Activated T-helper 2 cell treated with anti-CD3 and anti-CD28 coated beads, Interferon-gamma antibody, Interleukin-2, Interleukin-4, amounts not matched to agents 10 μg/mL and 5 μg/mL and 100 μg/mL, durations not matched to agents 14 hours and 24 hours and 36 hours (primary cell): ENCODE measurements at regions not wholly inside any gene's neighbourhood (a gene's known extent, or its start where the extent isn't known, plus 50 kb on each side); places are given as distances from the start of the nearest gene placed in this dataset.

Source experiments
- DNase-seq: peaks from one replicate; pipeline ENCODE4 v3.0.0; 2021; ENCODE audit warnings: low spot score
- H3K27ac Mint-ChIP-seq: one replicate; pipeline ENCODE4 v1.8.0; 2021; ENCODE audit warnings: mixed read lengths
- H3K27me3 Mint-ChIP-seq: one replicate; pipeline ENCODE4 v1.8.0; 2021; ENCODE audit warnings: low read depth, mixed read lengths
- H3K36me3 Mint-ChIP-seq: one replicate; pipeline ENCODE4 v1.8.0; 2021; ENCODE audit warnings: low read depth, mixed read lengths
- H3K4me1 Mint-ChIP-seq: one replicate; pipeline ENCODE4 v1.8.0; 2021; ENCODE audit warnings: low read depth, mixed read lengths
- H3K4me3 Mint-ChIP-seq: one replicate; pipeline ENCODE4 v1.8.0; 2021; ENCODE audit warnings: low read depth, mild to moderate bottlenecking, moderate library complexity, mixed read lengths
- H3K9me3 Mint-ChIP-seq: one replicate; pipeline ENCODE4 v1.8.0; 2021; ENCODE audit warnings: mixed read lengths
- intact Hi-C: fragments of 100-400 bp; cut with micrococcal nuclease; formaldehyde crosslinking; loops from one replicate; pipeline ENCODE4 v1.15.1; 2023

DNA sequence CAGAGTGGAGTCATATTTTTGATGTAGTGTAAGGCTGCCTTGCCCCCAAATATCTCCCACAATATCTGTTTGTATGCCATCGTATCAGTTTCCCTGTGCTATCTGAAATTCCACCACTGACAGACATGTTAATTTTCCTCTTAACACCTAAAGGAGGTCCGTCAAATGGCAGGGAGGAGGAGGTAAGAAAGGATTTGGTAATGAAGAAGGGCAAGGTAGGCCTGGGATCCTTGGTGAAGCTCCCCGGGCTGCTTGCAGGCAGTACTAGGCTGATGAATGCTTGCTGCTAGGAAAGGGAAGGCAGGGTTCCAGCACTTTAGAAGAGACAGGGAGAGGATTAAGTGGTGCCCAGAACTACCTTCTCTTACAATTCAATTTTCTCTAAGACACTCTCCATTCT is 402.4 kb upstream of the ZP4 start:
- Mint-ChIP-seq H3K27ac (no peak overlapping the region), H3K36me3 (no peaks in the 10 kb centered on the region), H3K27me3 (no peaks in the 10 kb centered on the region), H3K4me3 (no peak overlapping the region), H3K4me1 (no peaks in the 10 kb centered on the region), H3K9me3 (peaks cover 10% of the 10 kb centered on the region)
- intact Hi-C loops: no loop called here
- no peak for DNase-seq

DNA sequence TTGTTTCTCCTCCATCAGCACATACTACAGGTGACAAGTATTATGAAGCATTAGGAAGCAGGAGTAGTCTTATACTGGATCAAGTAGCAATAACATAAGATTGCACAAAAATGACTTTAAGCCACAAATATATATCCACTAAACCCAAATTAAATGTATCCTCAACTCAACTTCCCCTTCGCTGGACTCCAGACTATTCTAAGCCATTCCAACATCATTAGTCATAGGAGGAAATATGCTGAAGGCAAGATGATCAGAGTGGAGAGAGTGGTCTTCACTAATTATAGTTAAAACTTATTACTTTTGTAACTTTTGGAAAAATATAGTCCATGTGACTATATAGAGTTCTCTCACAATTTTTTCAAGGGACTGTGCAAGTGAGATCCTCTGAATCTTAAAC is 390.7 kb upstream of the ZP4 start:
- no peak overlapping the region for H3K4me3 Mint-ChIP-seq
- H3K27me3 Mint-ChIP-seq: no peaks in the 10 kb centered on the region
- intact Hi-C loops: no loop called here
- DNase-seq: no peak
- peaks cover 3% of the 10 kb centered on the region for H3K9me3 Mint-ChIP-seq
- H3K36me3 Mint-ChIP-seq: no peaks in the 10 kb centered on the region
- no peaks in the 10 kb centered on the region for H3K4me1 Mint-ChIP-seq
- no peak overlapping the region for H3K27ac Mint-ChIP-seq

DNA sequence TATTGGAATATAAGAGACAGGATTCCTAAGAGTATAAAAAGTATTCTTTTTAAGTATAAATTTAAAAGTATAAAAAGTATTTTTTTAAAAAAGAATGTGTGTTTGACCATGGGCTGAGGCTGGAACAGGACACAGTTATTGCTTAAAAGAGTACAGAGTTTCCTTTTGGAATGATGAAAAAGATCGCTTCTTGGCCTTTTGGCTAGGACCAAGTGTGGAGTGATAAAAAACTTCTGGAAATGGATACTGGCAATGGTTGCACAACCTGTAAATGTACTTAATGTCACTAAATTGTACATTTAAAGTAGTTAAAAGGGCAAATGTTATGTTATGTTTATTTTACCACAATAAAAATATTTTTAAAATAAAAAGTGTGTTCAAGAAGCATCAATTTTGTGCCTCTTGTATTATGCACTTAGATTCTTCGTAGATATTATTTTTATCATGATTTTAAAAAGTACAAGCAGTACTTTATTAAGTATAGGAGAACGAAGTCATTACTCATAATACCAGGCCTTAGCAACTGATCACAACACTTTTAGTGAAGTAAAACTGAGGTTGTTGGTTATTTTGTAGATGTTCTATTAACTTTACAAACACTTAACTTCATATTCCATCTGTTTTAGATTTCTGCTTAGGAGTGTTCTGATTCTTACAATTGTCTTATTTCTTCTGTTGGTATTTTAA is 389.1 kb upstream of the ZP4 start:
- Mint-ChIP-seq H3K27ac (no peak overlapping the region), H3K36me3 (no peaks in the 10 kb centered on the region), H3K4me3 (no peak overlapping the region), H3K4me1 (no peaks in the 10 kb centered on the region), H3K27me3 (no peaks in the 10 kb centered on the region), H3K9me3 (peaks cover 10% of the 10 kb centered on the region)
- intact Hi-C loops: no loop called here
- no peak for DNase-seq

DNA sequence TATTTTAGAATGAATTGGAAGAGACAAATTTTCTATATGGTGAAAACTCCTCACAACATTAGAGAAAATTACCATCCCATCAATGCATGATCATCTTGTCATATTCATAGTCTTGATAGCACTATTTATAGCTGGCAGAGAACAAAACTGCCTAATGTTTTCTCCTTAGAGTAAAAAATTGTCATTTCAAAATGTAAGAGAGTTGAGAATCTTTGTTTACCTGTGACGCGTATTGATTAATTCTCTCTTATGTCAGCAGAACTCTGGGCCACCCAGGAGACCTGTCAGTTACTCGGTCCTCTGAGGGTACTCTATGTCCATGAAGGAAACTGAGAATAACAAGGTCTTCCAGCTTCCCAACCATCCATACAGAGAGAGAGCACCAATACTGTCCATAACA is 381.4 kb upstream of the ZP4 start:
- H3K36me3 Mint-ChIP-seq: no peaks in the 10 kb centered on the region
- no peak for DNase-seq
- peaks cover 18% of the 10 kb centered on the region for H3K9me3 Mint-ChIP-seq
- no peak overlapping the region for H3K27ac Mint-ChIP-seq
- H3K4me3 Mint-ChIP-seq: no peak overlapping the region
- no peaks in the 10 kb centered on the region for H3K4me1 Mint-ChIP-seq
- no peaks in the 10 kb centered on the region for H3K27me3 Mint-ChIP-seq
- intact Hi-C loops: no loop called here

DNA sequence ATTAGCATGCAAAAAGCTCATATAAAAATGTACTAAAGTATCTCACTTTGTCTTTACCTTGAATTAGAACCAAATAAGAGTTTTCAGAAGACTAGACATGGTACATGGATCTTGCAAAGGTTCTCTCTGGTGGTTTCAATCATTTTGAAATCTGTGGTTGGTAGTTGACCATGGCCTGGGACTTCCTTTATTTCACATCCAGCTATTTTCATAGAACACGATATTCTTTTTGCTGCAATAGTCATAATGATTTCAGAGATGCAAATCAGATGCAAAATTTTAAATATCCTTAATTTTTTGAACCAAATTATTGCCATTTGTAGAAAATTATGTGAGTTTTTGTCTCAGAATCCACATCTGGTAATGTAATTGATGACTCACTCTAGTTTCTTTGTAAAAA is 375.1 kb upstream of the ZP4 start:
- DNase-seq: no peak
- H3K9me3 Mint-ChIP-seq: peaks cover 9% of the 10 kb centered on the region
- no peaks in the 10 kb centered on the region for H3K4me1 Mint-ChIP-seq
- H3K4me3 Mint-ChIP-seq: no peak overlapping the region
- no peak overlapping the region for H3K27ac Mint-ChIP-seq
- intact Hi-C loops: no loop called here
- H3K36me3 Mint-ChIP-seq: no peaks in the 10 kb centered on the region
- no peaks in the 10 kb centered on the region for H3K27me3 Mint-ChIP-seq

DNA sequence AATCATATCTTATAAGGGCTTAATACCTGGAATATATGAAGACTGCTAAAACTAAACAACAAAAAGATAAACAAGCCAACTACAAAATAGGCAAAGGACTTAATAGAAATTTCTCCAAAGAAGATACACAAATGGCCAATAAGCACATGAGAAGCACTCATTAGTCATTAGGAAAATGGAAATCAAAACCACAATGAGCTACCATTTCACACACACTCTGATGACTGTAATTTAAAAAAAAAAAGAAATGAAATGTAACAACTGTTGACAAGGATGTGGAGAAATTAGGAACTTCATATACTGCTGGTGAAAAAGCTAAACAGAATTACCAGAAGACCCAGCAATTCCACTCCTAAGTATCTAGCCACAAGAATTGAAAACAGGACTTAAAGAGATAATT is 374.2 kb upstream of the ZP4 start:
- intact Hi-C loops: no loop called here
- Mint-ChIP-seq H3K4me3 (no peak overlapping the region), H3K9me3 (peaks cover 9% of the 10 kb centered on the region), H3K27ac (no peak overlapping the region), H3K27me3 (no peaks in the 10 kb centered on the region), H3K4me1 (no peaks in the 10 kb centered on the region), H3K36me3 (no peaks in the 10 kb centered on the region)
- no peak for DNase-seq

DNA sequence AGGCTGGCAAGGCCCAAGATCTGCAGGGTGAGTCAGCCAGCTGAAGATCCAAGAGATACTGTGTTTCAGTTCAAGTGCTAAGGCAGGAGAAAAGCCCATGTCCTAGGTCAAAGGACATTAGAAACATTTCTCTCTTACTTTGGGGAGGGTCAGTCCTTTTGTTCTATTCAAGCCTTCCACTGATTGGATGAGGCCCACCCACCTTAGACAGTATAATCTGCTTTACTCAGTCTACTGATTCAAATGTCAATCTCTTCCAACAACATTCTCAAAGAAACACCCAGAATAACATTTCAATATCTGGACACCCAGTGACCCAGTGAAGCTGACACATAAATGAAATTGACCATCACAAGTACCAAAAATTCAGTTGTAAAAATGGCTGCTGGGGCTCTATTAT is 367.8 kb upstream of the ZP4 start:
- DNase-seq: no peak
- no peaks in the 10 kb centered on the region for H3K36me3 Mint-ChIP-seq
- H3K9me3 Mint-ChIP-seq: peaks cover 4% of the 10 kb centered on the region
- intact Hi-C loops: no loop called here
- no peaks in the 10 kb centered on the region for H3K4me1 Mint-ChIP-seq
- no peak overlapping the region for H3K27ac Mint-ChIP-seq
- H3K27me3 Mint-ChIP-seq: no peaks in the 10 kb centered on the region
- H3K4me3 Mint-ChIP-seq: no peak overlapping the region

DNA sequence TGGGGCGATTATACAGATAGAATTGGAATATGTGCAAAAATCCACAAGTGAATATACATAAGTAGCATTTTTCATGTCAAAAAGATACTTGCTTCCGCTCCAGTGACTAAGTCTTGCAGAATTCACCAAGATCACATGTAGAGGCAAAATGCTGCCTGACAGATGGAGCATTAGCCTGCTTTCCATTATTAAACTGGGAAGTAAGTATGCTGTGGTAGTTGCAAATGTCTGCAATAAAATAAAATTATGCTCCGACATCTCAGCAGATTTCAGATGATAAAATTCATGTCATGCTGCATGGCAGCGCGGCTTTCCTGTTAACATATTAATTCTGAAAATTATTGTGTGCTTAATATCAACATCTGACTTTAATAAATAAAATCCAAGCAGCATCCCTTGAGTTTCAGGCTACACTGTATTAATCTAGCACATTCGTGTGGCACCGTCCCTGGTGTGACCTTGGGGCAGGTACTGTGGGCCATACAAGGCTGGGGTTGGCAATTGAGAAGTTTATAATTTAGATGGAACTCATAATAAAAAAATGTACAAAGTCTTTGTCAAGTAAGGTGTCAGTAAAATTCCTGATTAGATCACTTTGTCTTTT is 366.4 kb upstream of the ZP4 start:
- Mint-ChIP-seq H3K9me3 (peaks cover 4% of the 10 kb centered on the region), H3K27me3 (no peaks in the 10 kb centered on the region), H3K27ac (no peak overlapping the region), H3K36me3 (no peaks in the 10 kb centered on the region), H3K4me1 (no peaks in the 10 kb centered on the region), H3K4me3 (no peak overlapping the region)
- intact Hi-C loops: no loop called here
- DNase-seq: no peak

DNA sequence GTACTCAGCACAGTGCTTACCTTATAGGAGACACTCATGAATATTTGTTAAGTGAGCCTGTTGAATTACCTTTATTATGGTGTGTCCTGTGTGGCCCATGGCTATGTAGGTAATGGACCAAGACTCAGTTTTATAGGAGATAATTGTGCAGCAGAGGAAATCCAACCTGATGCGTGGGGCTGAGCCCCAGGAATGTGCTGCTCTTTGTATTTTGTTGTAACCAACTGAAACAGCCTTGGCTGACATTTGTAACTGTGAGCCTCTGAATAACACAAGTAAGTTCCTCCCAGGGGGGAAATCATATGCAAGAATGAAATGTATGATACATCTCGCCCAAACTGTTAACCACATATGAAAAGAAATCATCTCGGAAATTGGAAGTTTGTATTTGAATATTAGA is 364.2 kb upstream of the ZP4 start:
- Mint-ChIP-seq H3K9me3 (no peaks in the 10 kb centered on the region), H3K36me3 (no peaks in the 10 kb centered on the region), H3K27me3 (no peaks in the 10 kb centered on the region), H3K4me3 (no peak overlapping the region), H3K27ac (no peak overlapping the region), H3K4me1 (no peaks in the 10 kb centered on the region)
- intact Hi-C loops: no loop called here
- DNase-seq: no peak

DNA sequence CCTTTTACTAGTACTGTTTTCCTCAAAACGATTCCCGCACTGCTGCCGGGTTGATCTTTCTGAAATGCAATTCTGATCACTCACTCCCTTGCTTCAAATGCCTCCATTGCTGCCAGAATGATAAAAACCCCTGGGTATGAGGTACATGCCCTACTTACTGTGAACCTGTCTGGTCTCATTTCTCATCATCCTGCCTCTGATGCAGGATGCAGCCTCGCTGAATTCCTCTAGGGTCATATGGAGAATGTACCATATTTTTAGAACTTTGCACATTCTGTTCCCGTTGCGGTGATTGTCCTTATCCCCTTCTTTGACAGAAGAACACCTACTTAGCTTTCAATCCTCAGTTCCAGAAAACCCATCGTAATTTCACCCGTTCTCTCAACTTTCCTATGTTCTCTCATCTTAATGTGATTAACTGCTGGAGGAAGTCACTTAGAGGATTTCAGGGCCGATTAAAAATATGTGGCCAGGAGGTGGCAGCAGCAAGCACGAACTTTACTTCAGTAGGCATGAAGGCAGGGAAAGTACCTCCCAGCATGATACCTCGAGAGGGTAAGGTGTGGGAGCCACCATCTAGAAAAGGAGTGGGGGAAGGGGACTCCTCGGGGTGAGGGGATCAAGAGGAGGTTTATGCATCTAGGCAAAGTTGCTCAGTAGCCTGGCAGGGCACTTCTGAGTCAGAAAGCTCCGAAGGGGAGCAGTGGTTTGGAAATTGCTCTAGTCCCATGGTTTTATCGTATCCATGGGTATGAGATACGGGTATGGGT is 361.5 kb upstream of the ZP4 start:
- Mint-ChIP-seq H3K27me3 (no peaks in the 10 kb centered on the region), H3K9me3 (no peaks in the 10 kb centered on the region), H3K36me3 (no peaks in the 10 kb centered on the region), H3K27ac (no peak overlapping the region), H3K4me3 (no peak overlapping the region), H3K4me1 (no peaks in the 10 kb centered on the region)
- intact Hi-C loops: no loop called here
- DNase-seq: no peak

DNA sequence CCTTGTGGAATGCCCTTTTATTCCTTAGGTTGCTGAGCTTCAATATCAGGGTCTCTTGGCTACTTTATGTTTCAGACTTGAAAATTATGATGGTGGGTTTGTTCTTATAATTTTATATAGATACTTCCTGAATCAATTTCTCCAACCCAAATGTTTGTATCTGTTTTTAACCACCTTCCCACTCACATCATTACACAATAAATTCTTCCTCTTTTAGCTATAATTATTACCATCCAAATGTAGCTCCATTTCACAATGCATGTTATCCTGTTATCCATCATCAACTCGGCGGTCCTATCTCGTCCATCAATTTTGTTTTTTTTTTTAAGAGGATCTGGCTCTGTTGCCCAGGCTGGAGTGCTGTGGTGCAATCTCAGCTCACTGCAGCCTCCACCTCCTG is 357.6 kb upstream of the ZP4 start:
- Mint-ChIP-seq H3K4me3 (no peak overlapping the region), H3K27me3 (no peaks in the 10 kb centered on the region), H3K9me3 (no peaks in the 10 kb centered on the region), H3K36me3 (no peaks in the 10 kb centered on the region), H3K4me1 (no peaks in the 10 kb centered on the region), H3K27ac (no peak overlapping the region)
- intact Hi-C loops: no loop called here
- DNase-seq: no peak

DNA sequence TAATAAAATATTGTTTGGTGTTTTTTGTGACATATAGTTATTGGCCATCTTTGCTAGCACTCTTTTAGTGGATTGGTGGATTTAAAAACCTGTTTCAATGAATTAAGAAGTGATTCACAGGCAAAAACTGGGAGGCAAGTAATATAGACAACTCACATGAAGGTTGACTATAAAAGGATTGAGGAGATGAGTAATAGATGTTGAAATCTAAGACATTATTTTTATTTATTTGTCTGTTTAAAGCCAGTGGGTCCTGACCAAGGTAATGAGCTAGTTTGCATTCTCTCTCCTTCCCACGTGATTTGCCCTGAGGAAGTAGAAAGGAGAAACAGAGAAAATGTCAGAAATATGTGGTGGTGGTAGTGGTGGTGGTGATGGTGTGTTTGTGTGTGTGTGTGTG is 351.5 kb upstream of the ZP4 start:
- Mint-ChIP-seq H3K36me3 (no peaks in the 10 kb centered on the region), H3K4me3 (no peak overlapping the region), H3K27ac (no peak overlapping the region), H3K27me3 (no peaks in the 10 kb centered on the region), H3K4me1 (no peaks in the 10 kb centered on the region), H3K9me3 (no peaks in the 10 kb centered on the region)
- intact Hi-C loops: no loop called here
- no peak for DNase-seq

DNA sequence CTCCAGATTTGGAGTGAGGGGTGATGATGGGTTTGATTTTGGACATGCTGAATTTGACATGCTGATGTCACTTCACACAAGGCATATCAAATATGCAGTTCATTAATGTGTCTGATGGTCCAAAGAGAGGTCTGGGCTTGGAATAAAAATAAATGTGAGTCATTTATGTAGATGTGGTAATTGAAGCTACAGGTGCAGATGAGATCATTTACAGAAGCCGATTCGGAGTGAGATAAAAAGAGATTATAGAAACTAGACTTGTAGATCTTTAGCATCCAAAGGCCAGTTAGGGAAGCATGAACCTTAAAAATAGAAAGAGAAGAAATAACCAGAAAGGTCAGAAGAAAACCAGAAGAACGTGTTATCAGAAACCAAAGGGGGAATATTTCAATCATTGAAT is 350.9 kb upstream of the ZP4 start:
- no peak for DNase-seq
- intact Hi-C loops: no loop called here
- Mint-ChIP-seq H3K36me3 (no peaks in the 10 kb centered on the region), H3K4me3 (no peak overlapping the region), H3K27me3 (no peaks in the 10 kb centered on the region), H3K9me3 (no peaks in the 10 kb centered on the region), H3K4me1 (no peaks in the 10 kb centered on the region), H3K27ac (no peak overlapping the region)
